Right ventricle myocardium inferior (tissue), 1 donor: ENCODE measurements at regions not wholly inside any gene's neighbourhood (a gene's known extent, or its start where the extent isn't known, plus 50 kb on each side); places are given as distances from the start of the nearest gene placed in this dataset.

Experiments
- ATAC-seq: fragments of 200-7000 bp; cut with Tn5 transposase; one replicate; pipeline ENCODE4 v1.9.1; 2020; ENCODE audit warnings: mild to moderate bottlenecking, moderate library complexity
- DNase-seq: peaks from one replicate; pipeline ENCODE4 v3.0.0; 2021; ENCODE audit errors: missing footprints
- intact Hi-C: fragments of 100-400 bp; cut with DNase I; formaldehyde crosslinking; loops from one replicate; pipeline ENCODE4 v1.11.0; 2022
- donor health status: DM: no; HTN: yes; CAD: no; lungs with severe emphysema.

DNA sequence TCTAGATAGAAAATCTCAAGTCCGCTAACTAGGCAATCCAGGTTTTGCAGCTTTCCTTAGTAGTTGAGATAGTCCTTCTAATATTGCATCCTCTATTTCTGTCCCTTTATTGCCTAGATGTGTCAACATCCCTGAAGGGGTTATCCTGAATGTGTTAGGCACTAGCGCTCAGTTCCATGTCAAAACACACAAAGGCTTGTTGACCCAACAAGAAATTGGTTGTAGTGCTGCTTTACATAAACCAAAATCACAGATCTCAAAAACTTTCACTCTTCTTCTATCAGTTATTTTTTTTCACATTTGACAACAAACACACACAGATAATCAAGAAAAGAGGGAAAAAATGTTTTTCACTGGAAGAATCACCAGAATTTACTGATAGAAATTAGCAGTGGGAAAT is 51.4 kb upstream of the SOX2 start:
- ATAC-seq, result no peak
- intact Hi-C loops, result no loop called here
- DNase-seq, result no peak

- no peak for DNase-seq
- ATAC-seq, result no peak
- intact Hi-C loops, result no loop called here
Measured at GRCh38 chr3:181637456-181637855, 74.3 kb upstream of the SOX2 start.

DNA sequence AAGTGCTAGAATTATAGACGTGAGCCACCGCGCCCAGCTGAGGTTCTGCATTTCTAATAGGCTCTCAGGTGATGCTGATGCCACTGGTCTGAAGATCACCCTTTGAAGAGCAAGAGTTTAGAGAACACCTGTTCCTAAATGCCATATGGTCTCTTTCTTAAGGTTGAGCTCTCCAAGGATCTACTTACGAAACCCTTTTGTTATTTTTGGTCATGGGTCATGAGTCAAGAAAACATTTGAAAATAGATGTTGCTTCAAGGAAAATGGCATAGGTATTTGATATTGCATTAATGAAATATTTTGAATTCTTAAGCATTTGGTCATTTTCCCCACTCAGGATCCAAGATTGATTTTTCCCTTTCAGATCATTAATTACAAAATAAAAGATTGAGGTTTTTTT is 74.7 kb upstream of the SOX2 start:
- no peak for ATAC-seq
- no peak for DNase-seq
- intact Hi-C loops, result no loop called here

GRCh38 chr3:181635141-181635540 is 76.6 kb upstream of the SOX2 start:
- intact Hi-C loops, result no loop called here
- no peak for ATAC-seq

GRCh38 chr3:181633556-181633955 is 78.2 kb upstream of the SOX2 start:
- ATAC-seq (no peak), DNase-seq (no peak)
- intact Hi-C loops, result no loop called here

More at GRCh38 chr3:181635141-181635540, 76.6 kb upstream of the SOX2 start:
- no peak for DNase-seq

DNA sequence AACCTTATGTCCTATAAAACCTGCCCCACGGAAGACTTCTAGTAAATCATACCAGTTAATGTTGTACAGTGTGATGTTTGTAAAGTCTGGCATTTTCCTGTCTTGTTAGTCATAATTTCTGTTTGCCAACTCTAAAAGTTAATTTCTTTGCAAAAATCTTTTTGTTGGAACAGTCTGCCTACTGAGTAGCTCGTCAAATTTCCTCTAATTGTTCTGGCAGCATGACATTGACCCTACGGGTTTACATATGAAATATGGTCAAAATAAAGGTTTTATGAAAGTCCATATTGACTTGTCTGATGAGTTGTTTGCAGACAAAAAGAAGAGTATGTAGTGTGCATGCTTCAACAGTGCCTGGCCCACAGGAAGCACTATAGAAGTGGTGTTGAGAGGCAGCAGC is 79.8 kb upstream of the SOX2 start:
- no peak for ATAC-seq
- intact Hi-C loops, result no loop called here
- no peak for DNase-seq

DNA sequence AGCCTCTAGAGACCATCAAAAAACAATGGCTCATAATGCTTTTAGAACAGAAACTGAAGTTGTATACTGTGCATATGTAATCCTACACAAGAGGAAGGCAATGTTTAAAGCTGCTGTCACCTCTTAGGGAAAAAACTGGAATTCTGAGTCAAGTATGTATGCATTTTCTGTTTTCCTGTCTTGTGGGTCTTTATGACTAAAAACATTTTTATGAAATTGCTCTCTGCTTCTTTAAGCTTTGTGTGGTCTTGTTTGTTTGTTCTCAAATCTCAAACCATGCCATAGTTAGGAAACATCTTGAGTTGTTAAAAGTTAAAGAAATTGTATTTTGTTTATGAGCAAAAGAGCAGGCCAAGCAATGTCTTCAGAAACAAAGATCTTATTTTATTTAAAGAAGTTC is 80.9 kb upstream of the SOX2 start:
- intact Hi-C loops, result no loop called here
- no peak for ATAC-seq
- DNase-seq, result no peak

DNA sequence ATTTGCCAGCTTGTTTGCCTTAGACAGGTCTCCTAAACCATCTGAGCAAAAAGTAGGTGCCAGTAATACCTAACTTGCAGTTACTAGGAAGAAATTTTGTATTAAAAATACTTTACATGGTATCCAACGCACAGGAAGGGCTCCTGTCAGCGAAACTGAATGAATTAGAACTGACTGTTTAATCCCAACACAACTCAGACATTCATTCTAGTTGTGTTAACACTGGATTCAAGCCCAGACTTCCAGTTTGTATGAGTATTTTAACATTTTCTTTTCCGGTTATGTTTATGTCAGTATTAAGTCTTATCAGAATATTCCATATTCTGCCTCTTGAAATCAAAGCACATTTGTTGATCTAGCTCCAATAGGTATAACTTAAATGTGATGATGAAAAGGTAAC is 82.0 kb upstream of the SOX2 start:
- DNase-seq (no peak), ATAC-seq (no peak)
- intact Hi-C loops, result no loop called here

DNA sequence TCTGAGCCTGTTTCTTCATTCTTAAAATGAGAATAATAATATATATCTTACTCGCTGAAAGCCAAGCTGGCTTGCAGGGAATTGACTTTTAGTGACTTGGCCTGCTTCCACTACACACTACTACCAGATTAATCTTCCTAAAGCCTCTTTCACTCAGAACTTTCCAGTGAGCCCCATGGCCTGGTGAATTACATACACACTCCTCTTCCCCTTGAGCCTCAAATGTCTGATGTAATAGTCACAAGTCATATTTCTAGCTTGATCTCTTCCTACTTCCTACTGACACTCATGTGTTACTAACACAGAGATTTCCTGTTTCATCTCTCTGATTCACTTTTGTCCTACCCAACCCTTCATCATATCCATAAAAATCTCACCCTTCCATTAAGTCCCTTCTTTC is 82.7 kb upstream of the SOX2 start:
- no peak for ATAC-seq
- intact Hi-C loops, result no loop called here
- no peak for DNase-seq

- no peak for ATAC-seq
- intact Hi-C loops, result no loop called here
- DNase-seq, result no peak
Measured at GRCh38 chr3:181628384-181628783, 83.3 kb upstream of the SOX2 start.

DNA sequence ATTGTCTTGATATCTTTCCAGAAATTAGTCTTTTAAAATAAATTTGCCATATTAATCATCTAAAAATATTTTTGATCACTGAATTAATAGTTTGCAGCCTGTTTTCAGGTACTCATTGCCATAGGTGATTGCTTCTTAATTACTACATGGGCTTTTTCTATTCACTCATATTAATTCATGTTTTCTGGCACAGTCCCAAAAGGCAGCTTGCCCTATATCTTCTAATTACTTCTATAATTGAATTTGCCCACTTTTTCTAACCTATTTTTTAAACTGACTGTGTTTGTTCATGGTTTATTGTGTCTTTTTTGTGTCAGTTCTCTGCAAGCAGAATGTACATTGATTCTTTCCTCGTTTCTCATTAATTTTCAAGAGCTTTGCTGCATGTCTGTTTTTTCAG is 85.7 kb upstream of the SOX2 start:
- no peak for DNase-seq
- intact Hi-C loops, result no loop called here
- no peak for ATAC-seq

DNA sequence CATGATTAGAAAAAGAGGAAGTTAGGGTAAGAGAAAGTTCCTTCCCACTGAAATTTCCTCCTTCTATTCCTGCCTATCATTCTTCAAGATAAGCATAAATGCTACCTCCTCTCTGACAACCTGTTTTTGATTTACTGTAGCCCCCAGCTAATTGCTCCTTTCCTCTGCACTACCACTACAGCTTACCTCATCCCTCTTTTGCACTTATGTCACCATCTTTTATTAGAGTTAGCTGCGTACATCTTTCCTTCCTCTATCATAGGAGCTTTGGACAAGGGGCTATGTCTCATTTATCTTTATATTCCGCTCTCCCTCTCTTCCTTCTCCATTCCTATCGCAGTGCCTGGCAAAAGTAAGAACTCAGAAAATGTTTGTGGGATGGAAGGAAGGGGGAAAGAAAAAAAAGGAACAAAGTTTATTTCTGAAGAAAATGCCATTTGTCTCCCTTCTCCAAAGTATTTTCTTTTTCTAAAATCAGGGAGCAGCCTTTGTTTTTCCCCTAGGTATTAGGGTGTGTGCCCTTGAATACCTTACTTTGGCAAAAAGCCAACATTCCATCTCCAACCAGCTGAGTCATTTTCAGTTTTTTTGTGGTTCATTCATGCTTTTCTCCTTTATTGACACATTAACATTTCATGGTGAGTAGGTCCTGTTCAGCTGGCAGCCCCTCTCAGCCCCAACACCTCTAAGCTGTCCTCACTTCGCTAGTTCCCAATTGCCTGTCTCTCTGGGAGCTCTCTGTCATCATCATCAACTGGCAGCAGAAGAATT is 87.6 kb upstream of the SOX2 start:
- intact Hi-C loops, result no loop called here
- ATAC-seq, result no peak

DNA sequence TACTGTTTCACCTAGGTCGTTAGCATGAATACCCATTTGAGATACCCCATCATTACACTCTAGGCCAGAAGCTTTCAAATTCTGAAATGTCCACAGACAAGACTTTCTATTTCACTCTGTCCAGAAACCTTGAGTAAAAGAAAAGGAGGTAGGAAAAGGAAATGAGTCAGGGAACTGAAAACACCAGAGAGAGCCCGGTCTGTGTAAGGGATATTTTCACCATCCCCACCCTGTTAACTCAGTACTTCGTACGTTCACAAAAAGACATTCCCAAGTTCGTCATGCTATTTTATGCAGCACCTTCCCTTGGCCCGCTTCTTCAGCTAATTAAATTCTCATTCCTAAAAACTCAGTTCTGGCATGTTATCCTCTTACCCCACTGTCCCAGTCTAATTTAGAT is 89.4 kb upstream of the SOX2 start:
- intact Hi-C loops, result no loop called here
- DNase-seq (no peak), ATAC-seq (no peak)

More for the DNA sequence above, 87.6 kb upstream of the SOX2 start:
- no peak for DNase-seq

GRCh38 chr3:181619897-181620296 is 91.8 kb upstream of the SOX2 start:
- DNase-seq (no peak), ATAC-seq (no peak)

DNA sequence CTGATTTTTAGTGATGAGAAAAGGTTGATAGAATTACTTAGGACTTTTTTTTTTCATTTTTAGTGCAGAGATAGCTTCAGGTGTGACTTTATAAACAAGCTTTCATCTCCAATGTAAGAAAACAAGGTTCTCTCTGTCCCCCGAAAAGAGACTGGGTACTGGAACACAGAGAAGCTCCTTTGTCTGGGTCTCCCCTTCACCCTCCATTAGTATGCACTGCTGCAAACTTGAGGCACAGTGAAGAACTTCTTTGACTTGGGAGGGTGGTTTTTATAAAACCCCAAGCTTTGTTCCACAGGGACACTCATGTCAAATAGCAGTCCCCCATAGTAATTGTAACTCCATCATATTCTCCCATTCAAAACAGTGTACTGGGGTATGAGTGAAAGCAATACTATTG is 93.5 kb upstream of the SOX2 start:
- no peak for DNase-seq
- intact Hi-C loops, result no loop called here
- no peak for ATAC-seq

More at GRCh38 chr3:181619897-181620296, 91.8 kb upstream of the SOX2 start:
- intact Hi-C loops, result no loop called here

DNA sequence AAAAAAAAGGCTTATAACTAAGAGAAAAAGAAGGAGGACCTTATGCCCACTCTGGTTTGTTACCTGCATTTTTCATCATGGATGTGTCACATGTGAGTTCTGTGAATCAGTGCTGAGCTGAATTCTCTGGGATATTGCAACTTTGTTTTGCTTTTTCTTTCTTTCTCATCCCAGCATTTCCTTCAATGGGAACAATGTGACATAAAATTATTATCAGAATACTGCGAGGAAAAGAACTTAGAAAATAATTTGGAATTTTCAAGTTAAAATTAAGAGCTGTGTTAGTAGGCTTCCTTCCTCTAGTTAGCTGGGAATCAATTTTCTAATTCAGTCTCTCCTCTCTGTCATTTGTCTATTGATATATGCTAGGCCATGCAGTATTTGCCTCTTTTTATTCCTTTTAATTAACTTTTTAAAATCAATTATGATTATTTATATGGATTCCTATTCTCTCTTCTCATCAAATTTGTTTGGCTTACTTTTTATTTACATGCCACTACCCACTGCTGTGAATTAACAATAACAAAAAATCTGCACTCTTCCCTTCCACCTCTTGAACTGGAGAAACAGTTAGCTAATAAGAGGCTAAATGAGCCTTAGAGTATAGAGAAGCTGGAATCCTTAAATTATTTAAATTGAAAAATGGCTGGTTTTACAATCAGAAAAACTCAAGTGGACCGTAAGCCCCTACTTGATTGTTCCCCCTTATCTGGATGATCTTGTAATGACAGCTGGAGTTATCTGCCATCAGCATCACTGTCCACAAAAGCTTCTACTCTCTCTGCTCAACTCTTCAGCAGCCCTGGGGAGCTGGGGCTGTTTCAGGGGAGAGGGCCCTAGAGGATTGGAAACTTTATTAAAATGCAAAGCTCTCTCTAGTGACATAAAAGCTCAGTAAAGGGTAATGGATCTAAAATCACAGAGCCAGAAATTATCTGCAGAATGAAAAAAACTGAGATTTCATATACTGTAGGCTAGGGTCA is 95.3 kb upstream of the SOX2 start:
- DNase-seq, result no peak
- no peak for ATAC-seq
- intact Hi-C loops, result no loop called here

GRCh38 chr3:181615666-181616065 is 96.1 kb upstream of the SOX2 start:
- ATAC-seq, result no peak
- no peak for DNase-seq
- intact Hi-C loops, result no loop called here

DNA sequence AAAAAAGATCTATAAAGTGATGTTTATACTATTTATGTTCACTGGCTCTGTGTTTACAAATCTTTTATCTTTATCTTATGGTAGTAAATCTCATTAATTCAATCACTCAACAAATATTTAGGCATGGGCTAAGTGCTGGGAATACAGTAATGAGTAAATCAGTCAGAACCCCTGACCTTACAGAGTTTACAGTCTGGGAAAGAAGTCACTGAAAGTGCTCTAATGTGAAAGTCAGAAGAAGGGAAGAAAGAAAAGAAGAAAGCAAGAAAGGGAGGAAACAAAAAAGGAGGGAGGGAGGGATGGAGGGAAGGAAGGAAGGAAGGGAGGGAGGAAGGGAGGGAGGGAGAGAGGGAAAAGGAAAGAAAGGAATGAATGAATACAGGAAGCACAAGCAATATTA is 96.8 kb upstream of the SOX2 start:
- DNase-seq (no peak), ATAC-seq (no peak)
- intact Hi-C loops, result no loop called here

- ATAC-seq (no peak), DNase-seq (no peak)
- intact Hi-C loops, result no loop called here
Measured at GRCh38 chr3:181613813-181614212, 97.9 kb upstream of the SOX2 start.

DNA sequence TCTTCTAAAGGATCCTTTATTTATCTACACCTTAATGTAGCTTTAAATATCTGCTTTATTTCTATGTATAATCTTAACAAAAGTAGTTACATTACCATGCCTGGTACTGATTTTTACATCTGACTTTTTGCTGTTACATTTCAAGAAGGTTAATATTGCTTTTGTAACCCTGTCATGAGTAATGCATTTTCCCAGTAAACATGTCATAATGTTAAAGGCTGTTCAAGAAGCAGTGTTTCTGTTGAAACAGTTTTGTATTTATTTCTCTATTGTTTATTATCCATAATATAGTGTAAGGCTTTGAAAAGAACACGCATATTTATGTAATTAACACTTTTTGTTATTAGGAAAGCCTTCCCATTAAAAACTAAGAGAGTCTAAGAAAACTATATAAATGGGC is 98.5 kb upstream of the SOX2 start:
- DNase-seq (no peak), ATAC-seq (no peak)
- intact Hi-C loops, result no loop called here
